Skin epidermis (tissue), 12 donors: ENCODE measurements at regions not wholly inside any gene's neighbourhood (a gene's known extent, or its start where the extent isn't known, plus 50 kb on each side); places are given as distances from the start of the nearest gene placed in this dataset.
"Not testable (repeated sequence)": the region's sequence is repeated elsewhere in the genome, so short reads cannot be mapped to it uniquely, and the experiment has no call there.

ENCODE experiments used
- H3K27ac ChIP-seq, 21 experiments: fragments of 200-600 bp; sonication (generic) in 11 of 21; one replicate each; pipeline ENCODE4 v1.5.0; 2020; ENCODE audit warnings: mild to moderate bottlenecking in 3 of 21, inconsistent platforms in 2 of 21, moderate library complexity in 2 of 21
- H3K4me3 ChIP-seq, 7 experiments: fragments of 200-600 bp; sonication (generic) in 2 of 7; one replicate each; pipeline ENCODE4 v1.5.0; 2020; ENCODE audit warnings: inconsistent platforms in 2 of 7, mild to moderate bottlenecking in 2 of 7, moderate library complexity in 1 of 7

DNA sequence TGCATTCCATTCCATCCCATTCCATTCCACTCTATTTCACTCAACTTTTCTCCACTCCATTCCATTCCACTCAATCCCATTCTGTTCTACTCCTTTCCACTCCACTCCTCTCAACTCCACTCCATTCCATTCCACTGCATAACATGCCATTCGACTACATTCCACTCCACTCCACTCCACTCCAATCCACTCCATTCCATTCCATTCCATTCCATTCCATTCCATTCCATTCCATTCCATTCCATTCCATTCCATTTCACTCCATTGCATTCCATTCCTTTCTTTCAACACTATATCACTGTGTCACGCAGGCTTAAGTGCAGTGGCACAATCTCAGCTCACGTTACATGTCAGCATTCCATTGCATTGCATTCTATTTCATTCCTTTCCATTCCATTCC is 1430.4 kb downstream of the TSPY10 start:
- not testable (repeated sequence) for H3K4me3 ChIP-seq, H3K27ac ChIP-seq

DNA sequence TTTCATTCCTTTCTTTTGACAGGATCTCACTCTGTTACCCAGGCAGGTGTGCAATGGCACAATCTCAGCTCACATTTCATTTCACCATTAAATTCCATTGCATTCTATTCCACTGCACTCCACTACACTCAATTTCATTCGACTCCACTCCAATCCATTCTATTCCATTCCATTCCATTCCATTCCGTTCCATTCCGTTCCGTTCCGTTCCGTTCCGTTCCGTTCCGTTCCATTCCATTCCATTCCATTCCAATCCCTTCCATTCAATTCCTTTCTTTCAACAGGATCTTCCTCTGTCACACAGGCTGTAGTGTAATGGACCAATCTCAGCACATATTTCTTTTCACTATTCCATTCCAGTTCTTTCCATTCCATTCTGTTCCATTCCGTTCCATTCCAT is 1445.7 kb downstream of the TSPY10 start:
- no peak overlapping the region for H3K4me3 ChIP-seq
- no peak overlapping the region for H3K27ac ChIP-seq

DNA sequence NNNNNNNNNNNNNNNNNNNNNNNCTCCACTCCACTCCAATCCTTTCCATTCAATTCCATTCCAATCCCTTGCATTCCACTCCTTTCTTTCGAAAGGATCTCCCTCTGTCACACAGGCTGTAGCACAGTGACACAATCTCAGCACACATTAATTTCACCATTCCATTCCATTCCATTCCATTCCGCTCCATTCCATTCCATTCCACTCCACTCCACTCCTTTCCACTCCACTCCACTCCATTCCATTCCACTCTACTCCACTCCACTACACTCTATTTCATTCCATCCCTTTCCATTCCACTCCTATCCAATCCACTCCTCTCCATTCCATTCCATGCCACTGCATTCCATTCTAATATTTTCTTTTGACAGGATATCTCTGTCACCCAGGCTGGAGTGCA is 1459.0 kb downstream of the TSPY10 start:
- Histone ChIP-seq H3K4me3 (no peak overlapping the region), H3K27ac (no peak overlapping the region)

DNA sequence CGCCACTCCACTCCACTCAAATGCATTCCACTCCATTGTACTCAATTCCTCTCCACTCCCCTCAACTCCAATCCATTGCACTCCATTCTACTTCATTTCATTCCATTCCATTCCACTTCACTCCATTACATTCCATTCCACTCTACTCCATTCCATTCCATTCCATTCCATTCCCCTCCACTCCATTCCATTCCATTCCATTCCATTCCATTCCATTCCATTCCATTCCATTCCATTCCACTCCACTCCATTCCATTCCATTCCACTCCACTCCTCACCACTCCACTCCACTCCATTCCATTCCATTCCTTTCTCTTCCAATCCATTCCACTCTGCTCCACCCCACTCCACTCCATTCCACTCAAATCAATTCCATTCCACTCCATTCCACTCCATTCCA is 1459.9 kb downstream of the TSPY10 start:
- H3K27ac ChIP-seq = no peak overlapping the region
- H3K4me3 ChIP-seq = no peak overlapping the region

DNA sequence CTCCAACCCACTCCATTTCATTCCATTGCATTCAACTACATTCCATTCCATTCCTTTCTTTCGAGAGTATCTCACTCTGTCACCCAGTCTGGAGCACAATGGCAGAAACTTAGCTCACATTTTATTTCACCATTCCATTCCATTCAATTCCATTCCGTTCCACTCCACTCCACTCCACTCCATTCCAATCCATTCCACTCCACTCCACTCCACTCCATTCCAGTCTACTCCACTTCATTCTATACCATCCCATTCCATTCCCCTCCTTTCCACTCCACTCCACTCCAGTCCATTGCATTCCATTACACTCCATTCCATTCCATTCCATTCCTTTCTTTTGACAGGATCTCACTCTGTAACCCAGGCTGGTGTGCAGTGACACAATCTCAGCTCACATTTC is 1466.3 kb downstream of the TSPY10 start:
- no peak overlapping the region for H3K4me3 ChIP-seq

DNA sequence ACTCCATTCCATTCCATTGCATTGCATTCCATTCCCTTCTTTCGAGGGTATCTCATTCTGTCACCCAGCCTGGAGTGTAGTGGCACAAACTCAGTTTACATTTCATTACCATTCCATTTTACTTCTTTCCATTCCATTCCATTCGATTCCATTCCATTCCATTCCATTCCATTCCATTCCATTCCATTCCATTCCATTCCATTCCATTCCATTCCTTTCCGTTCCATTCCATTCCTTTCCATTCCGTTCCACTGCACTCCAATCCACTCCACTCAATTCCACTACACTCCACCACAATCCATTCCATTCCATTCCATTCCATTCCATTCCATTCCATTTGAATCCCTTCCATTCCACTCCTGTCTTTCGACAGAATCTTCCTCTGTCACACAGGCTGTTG is 1472.0 kb downstream of the TSPY10 start:
- H3K27ac ChIP-seq, H3K4me3 ChIP-seq: not testable (repeated sequence)

More for the DNA sequence above, 1466.3 kb downstream of the TSPY10 start:
- H3K27ac ChIP-seq = no peak overlapping the region

DNA sequence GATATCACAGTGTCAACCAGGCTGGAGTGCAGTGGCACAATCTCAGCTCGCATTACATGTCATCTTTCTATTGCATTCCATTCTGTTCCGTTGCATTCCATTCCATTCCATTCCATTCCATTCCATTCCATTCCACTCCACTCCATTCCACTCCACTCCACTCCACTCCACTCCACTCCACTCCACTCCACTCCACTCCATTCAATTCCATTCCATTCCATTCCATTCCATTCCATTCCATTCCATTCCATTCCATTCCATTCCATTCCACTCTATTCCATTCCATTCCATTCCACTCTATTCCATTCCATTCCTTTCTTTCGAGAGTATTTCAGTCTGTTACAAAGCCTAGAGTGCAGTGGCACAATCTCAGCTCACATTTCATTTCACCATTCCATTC is 1486.5 kb downstream of the TSPY10 start:
- H3K27ac ChIP-seq, H3K4me3 ChIP-seq: not testable (repeated sequence)

DNA sequence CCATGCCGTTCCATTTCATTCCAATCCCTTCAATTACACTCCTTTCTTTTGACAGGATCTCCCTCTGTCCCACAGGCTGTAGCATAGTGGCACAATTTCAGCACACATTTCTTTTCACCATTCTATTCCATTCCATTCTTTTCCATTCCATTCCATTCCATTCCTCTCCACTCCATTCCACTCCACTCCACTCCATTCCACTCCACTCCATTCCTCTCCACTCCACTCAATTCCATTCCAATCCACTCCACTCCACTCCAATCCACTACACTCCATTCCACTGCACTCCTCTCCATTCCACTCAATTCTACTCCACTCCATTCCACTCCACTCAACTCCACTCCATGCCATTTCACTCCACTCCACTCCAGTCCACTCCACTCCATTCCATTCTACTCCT is 1495.1 kb downstream of the TSPY10 start:
- H3K4me3 ChIP-seq = no peak overlapping the region
- H3K27ac ChIP-seq = no peak overlapping the region

DNA sequence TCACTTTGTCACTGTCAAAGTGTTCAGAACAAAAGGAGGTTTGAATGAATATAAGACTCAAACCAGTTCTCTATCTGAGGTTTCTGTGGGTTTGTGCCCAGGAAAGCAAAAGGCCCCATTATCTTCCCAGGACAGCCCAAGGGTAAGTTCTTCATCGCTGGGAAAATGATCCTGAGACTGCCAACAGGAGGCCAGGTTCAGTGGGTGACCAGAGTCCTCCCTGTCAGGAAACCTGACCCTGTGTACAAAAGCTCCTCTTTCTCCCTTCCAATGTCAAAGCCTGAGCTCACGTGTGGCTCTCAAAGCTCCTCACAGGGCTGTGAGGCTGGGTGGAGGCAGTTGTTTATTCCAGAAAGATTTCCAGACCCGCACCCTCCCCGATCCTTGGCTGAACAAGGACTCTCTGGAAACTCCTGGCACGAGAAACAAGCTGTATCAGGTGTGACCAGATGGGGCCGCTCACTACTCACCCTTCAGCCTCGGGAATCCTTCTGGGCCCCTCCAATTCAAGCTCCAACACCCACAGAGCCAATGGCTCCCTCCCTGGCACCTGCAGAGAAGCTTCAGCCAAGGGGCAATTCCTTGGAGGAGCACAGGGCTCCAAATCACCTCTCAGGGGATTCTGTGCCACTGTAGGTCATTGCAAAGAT is 1516.7 kb downstream of the TSPY10 start:
- H3K4me3 ChIP-seq = no peak overlapping the region
- no peak overlapping the region for H3K27ac ChIP-seq

DNA sequence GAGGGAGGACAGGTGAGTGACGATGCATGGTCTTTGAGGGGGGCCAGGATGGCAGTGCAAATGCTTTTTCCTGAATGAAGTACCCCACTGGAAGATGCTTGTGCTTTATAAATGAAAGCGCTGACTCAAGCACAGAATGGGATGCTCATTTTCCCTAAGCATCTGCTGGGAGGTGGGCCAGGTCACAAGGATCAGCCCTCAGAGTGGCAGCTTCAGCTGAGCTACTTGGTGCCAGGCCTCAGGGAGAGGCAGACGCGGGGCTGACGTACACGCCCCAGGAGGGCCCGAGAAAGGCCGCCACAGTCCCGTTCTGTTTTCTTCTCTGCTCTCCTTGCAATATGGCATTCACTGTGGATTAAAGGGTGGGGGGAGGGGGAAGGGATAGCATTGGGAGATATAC is 1535.8 kb downstream of the TSPY10 start:
- Histone ChIP-seq H3K4me3 (no peak overlapping the region), H3K27ac (no peak overlapping the region)

DNA sequence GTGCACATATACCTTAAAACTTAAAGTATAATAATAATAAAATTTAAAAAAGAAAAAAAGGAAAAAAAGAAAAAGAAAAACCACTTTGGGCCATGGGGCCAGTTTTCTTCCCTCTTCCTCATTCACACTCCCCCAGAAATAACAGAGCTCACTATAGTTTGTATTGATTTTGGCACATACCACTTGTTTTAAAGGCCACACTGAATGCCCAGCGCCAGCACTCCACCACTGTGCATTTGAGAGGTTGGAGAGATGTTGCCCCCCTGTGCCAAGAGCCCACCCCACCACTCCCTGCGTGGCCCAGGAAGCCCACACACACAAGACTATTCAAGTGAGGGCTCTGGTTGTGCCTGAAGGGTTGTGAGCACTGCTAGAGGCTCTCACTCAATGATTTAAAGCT is 1536.3 kb downstream of the TSPY10 start:
- no peak overlapping the region for H3K27ac ChIP-seq
- H3K4me3 ChIP-seq = no peak overlapping the region

DNA sequence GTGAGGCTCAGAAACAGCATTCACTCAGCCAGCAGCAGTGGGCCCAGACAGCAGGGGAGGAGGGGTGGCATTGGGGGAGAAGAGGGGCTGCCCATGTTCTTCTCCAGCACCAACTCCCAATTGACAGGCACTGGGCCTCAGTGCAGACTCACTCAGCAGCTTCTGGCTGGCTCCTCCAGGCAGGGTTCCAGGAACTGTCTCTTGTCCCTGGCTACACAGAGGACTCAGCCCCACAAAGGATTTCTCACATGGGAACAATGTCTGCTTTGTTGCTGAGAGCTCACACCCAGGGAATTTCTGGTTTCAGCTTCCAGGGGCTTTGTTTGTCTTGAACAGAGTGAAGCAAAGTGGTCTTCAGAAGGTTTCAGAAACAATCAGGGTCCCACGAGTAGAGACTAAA is 1536.7 kb downstream of the TSPY10 start:
- no peak overlapping the region for H3K27ac ChIP-seq
- H3K4me3 ChIP-seq = no peak overlapping the region

DNA sequence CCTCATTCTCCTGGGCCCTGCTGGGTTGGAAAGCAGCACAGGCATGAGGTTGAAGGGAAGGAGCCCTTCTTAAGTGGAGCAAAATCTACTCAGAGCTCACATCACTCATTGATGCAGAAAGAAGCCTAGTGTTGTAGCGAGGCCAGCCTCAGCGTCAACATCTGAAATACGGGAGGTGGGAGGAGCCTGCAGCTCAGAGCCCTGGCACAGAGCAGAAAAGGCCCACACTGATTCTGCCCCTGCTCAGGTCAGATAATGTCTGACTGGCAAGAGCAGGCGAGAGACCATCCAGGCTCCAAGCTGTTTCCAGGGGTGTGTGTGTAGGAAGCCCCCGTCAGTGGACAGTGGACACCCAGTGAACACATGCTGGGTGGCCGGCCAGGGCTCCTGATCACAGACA is 1541.6 kb downstream of the TSPY10 start:
- H3K4me3 ChIP-seq = no peak overlapping the region
- no peak overlapping the region for H3K27ac ChIP-seq

DNA sequence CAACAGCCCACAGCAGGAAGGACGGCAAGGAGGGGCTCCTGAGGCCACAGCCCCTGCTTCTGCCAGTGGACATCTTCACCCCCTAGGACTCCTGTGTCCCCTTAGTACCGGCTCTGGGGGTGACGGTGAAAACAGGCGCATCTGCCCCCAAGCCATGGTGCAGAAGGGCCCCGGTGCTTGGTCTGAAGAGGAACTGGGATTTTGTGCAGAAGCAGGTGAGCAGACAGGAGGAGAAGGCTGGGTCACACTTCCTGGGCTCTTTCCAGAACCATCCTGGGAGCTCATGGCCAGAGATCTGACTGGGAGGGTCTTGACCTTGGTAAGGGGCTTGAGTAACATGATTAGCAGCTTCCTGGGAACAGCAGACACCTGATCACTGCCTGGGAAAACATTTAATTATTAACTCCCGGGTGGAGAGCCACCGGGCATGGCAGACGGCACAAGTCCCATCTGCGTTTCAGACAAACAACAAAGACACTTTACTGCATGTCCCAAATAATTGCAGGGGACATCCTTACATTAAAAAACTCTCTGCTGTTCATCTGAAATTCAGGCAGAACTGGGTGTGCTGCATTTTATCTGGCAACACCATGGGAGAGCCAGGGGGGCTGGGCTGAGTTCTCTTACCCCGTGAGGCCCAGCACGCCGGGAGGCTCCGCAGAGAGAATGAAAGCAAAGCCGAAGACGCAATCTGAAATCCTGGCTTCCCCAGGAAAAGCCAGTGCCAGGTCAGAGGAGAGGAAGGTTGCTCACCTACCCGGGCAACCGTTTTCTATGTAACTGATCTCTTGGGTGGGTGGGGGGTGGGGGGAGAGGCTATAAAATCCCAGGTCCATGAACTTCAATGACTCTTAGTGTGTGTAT is 1542.8 kb downstream of the TSPY10 start:
- H3K27ac ChIP-seq = no peak overlapping the region

DNA sequence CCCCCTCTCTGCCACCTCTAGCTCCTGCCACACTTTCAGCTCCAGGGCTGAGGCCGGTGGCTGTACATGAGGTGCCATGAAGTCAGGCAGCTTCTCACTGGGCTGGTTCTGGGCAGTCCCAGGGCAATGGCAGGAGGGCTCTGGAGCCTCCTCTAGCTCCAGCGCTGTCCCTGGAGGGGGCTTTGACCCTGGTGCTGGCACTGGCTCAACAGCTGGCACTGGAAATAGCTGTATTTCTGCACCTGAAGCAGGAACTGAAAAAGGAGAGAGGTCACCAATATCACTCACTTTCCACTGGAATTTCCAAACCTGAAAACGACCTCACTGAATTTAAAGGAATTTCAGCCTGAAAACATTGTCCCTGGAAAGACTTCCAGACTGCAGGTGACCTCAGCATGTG is 1558.1 kb downstream of the TSPY10 start:
- not testable (repeated sequence) for H3K4me3 ChIP-seq, H3K27ac ChIP-seq

More for the DNA sequence above, 1542.8 kb downstream of the TSPY10 start:
- no peak overlapping the region for H3K4me3 ChIP-seq

DNA sequence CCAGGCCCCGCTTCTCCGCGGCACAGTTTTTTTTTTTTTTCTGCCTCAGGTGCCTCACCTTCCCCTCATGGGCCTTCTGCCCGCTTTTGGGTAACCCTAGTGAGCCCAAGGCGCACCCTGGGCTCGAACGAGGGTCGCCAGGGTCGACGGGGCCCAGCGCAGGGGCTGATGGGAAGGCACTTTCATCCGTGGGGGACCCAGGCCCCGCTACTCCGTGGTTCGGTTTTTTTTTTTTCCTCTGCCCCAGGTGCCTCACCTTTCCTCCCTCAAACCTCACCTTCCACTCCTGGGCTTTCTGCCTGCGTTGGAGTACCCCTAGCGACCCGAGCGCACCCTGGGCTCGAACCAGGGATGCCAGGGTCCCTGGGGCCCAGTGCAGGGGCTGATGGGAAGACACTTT is 1569.8 kb downstream of the TSPY10 start:
- H3K27ac ChIP-seq, H3K4me3 ChIP-seq: not testable (repeated sequence)

DNA sequence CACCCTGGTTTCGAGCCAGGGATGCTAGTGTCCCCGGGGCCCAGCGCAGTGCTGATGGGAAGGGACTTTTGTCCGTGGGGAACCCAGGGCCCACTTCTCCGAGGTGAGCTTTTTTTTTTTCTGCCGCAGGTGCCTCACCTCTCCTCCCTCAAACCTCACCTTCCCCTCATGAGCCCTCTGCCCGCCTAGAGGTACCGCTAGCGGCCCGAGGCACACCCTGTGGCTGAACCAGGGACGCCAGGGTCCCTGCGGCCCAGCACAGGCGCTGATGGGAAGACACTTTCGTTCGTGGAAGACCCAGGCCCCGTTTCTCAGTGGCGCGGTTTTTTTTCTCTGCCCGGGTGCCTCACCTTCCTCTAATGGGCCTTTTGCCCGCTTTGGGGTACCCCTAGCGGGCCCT is 1570.7 kb downstream of the TSPY10 start:
- not testable (repeated sequence) for H3K4me3 ChIP-seq, H3K27ac ChIP-seq

DNA sequence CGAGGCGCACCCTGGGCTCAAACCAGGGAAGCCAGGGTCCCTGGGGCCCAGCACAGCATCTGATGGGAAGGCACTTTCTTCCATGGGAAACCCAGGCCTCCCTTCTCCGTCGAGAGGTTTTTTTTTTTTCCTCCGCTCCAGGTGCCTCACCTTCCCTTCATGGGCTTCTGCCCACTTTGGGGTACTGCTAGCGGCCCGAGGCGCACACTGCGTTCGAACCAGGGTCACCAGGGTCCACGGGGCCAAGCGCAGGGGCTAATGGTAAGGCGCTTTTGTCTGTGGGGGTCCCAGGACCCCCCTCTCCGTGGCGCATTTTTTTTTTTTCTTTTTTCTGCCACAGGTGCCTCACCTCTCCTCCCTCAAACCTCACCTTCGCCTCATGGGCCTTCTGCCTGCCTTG is 1571.3 kb downstream of the TSPY10 start:
- H3K27ac ChIP-seq = no peak overlapping the region
- H3K4me3 ChIP-seq = no peak overlapping the region

DNA sequence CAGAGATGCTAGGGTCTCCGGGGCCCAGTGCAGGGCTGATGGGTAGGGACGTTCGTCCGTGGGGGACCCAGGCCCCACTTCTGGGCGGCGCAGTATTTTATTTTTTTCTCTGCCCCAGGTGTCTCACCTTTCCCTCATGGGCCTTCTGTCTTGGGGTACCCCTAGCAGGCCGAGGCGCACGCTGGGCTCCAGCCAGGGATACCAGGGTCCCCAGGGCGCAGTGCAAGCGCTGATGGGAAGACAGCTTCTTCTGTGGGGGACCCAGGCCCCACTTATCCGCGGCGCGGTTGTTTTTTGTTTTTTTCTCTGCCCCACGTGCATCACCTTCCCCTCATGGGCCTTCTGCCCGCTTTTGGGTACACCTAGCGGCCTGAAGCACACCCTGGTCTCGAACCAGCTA is 1572.8 kb downstream of the TSPY10 start:
- H3K4me3 ChIP-seq, H3K27ac ChIP-seq: not testable (repeated sequence)

DNA sequence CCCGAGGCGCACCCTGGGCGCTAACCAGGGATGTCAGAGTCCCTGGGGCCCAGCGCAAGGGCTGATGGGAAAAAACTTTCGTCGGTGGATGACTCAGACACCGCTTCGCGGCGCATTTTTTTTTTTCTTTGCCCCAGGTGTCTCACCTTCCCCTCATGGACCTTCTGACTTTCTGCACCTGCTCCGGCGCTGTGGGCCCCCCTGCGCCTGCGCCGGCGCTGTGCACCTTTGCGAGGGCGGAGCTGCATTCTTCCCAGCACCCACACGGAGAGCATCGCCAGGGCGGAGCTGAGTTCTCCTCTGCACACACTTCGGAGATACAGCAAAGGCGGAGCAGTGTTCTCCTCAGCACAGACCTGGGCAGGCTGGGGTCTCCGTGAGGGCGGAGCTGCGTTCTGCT is 1575.3 kb downstream of the TSPY10 start:
- H3K27ac ChIP-seq, H3K4me3 ChIP-seq: not testable (repeated sequence)

DNA sequence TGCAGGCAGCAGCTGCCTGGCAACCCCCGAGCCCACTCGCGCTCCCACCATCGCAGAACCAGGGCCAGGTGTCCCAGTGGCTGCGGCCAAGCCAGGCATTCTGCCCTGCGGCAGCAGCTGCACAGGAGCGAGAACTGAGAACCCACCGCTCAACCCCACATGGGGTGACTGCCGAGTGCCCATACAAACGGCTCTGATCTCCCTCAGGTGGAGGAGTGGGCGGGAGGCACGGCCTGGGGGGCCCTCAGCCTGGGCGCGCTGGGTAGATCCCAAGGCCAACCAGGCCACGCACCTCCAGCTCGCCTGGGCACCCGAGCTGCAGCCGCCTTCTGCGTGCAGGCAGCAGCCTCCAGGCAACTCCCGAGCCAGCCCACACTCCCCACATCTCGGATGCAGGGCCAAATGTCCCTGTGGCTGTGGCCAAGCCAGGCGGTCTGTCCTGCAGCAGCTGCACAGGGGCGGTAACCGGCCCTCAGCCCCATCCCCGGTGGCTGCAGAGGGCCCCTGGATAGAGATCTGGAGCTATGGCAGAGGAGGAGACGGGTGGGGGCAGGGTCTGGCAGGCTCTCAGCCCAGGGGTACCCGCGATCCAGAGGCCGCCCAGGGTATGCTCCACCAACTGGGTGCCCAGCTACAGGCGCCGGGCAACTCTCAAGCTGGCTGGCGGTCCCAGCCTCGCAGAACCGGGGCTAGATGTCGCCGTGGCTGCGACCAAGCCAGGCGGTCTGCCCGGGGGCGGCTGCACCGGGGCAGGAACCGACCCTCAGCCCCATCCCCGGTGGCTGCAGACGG is 1579.6 kb downstream of the TSPY10 start:
- not testable (repeated sequence) for H3K4me3 ChIP-seq, H3K27ac ChIP-seq
